ENCODE measurements at regions not wholly inside any gene's neighbourhood (a gene's known extent, or its start where the extent isn't known, plus 50 kb on each side); places are given as distances from the start of the nearest gene placed in this dataset.

DNA sequence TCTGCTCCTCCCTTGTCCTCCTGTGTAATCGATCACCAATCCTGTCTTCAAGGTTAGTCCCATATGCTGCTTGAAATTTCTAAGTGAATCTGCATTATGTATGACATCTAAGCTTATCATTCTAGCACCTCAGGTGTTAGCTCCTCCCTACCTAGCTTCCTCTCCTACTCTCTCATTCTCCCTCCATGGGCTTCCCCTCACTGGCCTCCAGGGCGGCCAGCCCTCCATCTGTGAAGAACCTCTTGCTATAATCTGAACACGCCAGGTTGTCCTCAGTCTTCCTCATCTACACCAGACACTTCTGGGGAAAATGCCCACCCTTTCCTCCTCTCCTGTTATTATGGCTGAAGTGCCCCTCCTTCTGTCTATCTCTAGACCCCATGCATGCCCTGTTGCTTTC lies 599.3 kb upstream of the KLF4 start:
- no peak overlapping the region for H3T11ph ChIP-seq (ENCODE audit: low read length)
- H3K9ac ChIP-seq (ENCODE audit: extremely low read depth, insufficient read length, low read length): no peak overlapping the region
- H2AK5ac ChIP-seq (ENCODE audit: insufficient read length, low read length): no peak overlapping the region
- Mint-ChIP-seq H3K27me3 (ENCODE audit: low read depth) (peaks cover 37% of the 10 kb centered on the region), H3K9me3 (peaks cover 8 to 9% of the 10 kb centered on the region in 2 experiments), H3K4me3 (no peak overlapping the region), H3K27ac (no peak overlapping the region), H3K36me3 (ENCODE audit: insufficient read depth in 1 of 3, low read depth in 3 of 3) (peaks cover 4 to 13% (median 7%) of the 10 kb centered on the region in 3 experiments; a peak in 6 of 7 replicates), H3K4me1 (peaks cover 25 to 33% of the 10 kb centered on the region in 2 experiments)
- no peak overlapping the region for H4K5ac ChIP-seq (ENCODE audit: insufficient read length, low read depth, low read length)
- H3K4ac ChIP-seq (ENCODE audit: low read depth, low read length): no peak overlapping the region
- H2BK15ac ChIP-seq (ENCODE audit: low read depth, low read length): no peak overlapping the region
- no peak overlapping the region for H2BK120ac ChIP-seq (ENCODE audit: low read depth, low read length, poor library complexity, severe bottlenecking)
- H3K18ac ChIP-seq (ENCODE audit: insufficient read length, low read depth, low read length): no peak overlapping the region
- H3K27me3 ChIP-seq (ENCODE audit: insufficient read depth, low read length): no peaks in the 10 kb centered on the region
- H3K4me1 ChIP-seq (ENCODE audit: insufficient read depth, low read length): peaks cover 9% of the 10 kb centered on the region; the same call in 1 of the 2 replicates
- no peak overlapping the region for H3K27ac ChIP-seq (ENCODE audit: insufficient read length, low read depth, low read length)
- H2AFZ ChIP-seq (ENCODE audit: low read length): no peak overlapping the region
- no peaks in the 10 kb centered on the region for H3K23me2 ChIP-seq (ENCODE audit: insufficient read length, low read depth, low read length, poor library complexity, severe bottlenecking)
- H3K79me2 ChIP-seq (ENCODE audit: insufficient read depth, low read length): no peaks in the 10 kb centered on the region
- no CpG with 5 or more reads among the region's 3 CpGs for WGBS (ENCODE audit: extremely low coverage, insufficient read length, low lambda C conversion rate)
- no peak overlapping the region for H4K91ac ChIP-seq (ENCODE audit: insufficient read length, low read depth, low read length)
- no peak overlapping the region for H2BK20ac ChIP-seq (ENCODE audit: low read depth, low read length, poor library complexity, severe bottlenecking)
- no peak overlapping the region for H3K56ac ChIP-seq (ENCODE audit: insufficient read length, low read depth, low read length)
- DNase-seq: no peak
- H4K8ac ChIP-seq (replicated peaks; ENCODE audit: insufficient read length, low read depth, low read length): no peak overlapping the region
- H3K9me3 ChIP-seq (ENCODE audit: control insufficient read depth, low read depth, low read length): peaks cover 5% of the 10 kb centered on the region
- no peaks in the 10 kb centered on the region for H4K20me1 ChIP-seq (ENCODE audit: control insufficient read depth, insufficient read depth, insufficient read length)
- H2BK12ac ChIP-seq (ENCODE audit: insufficient read length, low read depth, low read length): no peak overlapping the region
- H2BK5ac ChIP-seq (ENCODE audit: insufficient read length, low read length): no peak overlapping the region
- TF ChIP-seq, protein P1, sequence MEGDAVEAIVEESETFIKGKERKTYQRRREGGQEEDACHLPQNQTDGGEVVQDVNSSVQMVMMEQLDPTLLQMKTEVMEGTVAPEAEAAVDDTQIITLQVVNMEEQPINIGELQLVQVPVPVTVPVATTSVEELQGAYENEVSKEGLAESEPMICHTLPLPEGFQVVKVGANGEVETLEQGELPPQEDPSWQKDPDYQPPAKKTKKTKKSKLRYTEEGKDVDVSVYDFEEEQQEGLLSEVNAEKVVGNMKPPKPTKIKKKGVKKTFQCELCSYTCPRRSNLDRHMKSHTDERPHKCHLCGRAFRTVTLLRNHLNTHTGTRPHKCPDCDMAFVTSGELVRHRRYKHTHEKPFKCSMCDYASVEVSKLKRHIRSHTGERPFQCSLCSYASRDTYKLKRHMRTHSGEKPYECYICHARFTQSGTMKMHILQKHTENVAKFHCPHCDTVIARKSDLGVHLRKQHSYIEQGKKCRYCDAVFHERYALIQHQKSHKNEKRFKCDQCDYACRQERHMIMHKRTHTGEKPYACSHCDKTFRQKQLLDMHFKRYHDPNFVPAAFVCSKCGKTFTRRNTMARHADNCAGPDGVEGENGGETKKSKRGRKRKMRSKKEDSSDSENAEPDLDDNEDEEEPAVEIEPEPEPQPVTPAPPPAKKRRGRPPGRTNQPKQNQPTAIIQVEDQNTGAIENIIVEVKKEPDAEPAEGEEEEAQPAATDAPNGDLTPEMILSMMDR (conservative IDR thresholded peaks at IDR 0.05): no peak
- no peaks in the 10 kb centered on the region for H3K79me1 ChIP-seq (ENCODE audit: insufficient read depth, low read depth, low read length, poor library complexity, severe bottlenecking)
- H3K23ac ChIP-seq (ENCODE audit: insufficient read length, low read depth, low read length): no peak overlapping the region
- no peak overlapping the region for H3K14ac ChIP-seq (ENCODE audit: insufficient read depth, low read length)
- no peak overlapping the region for H3K4me2 ChIP-seq (ENCODE audit: insufficient read depth, insufficient read length, low read length)
